SK-N-SH (cell line): ENCODE measurements at regions not wholly inside any gene's neighbourhood (a gene's known extent, or its start where the extent isn't known, plus 50 kb on each side); places are given as distances from the start of the nearest gene placed in this dataset.

ENCODE experiments used
- CTCF ChIA-PET: fragments of 300-600, 350-600 bp; formaldehyde crosslinking; extraction: SDS; loops from one replicate; lab custom pipeline; 2021; lab: Yijun Ruan, JAX
- POLR2A ChIA-PET: fragments of 350-600 bp; sonication (Branson Sonifier 250); formaldehyde crosslinking; extraction: SDS; loops from one replicate; lab custom pipeline; 2020; ENCODE audit warnings: antibody characterized with exemption, inconsistent platforms; lab: Yijun Ruan, JAX
- DNase-seq: peaks from one replicate; pipeline ENCODE4 v3.0.0; 2012
- H2AFZ ChIP-seq: fragments of 200-600 bp; sonication (generic); 2 replicates; pipeline ENCODE4 v1.8.1; 2016; ENCODE audit warnings: antibody characterized with exemption, mild to moderate bottlenecking, low read depth
- H3F3A ChIP-seq: fragments of 200-600 bp; sonication (generic); replicated peaks from 2 replicates; pipeline ENCODE3; 2016; ENCODE audit warnings: antibody characterized with exemption, mild to moderate bottlenecking; ENCODE audit not compliant: insufficient read depth
- H3K27ac ChIP-seq, 2 experiments: fragments of 200-500 bp in 1 of 2; fragments of 200-600 bp in 1 of 2; sonication (Bioruptor generic) in 1 of 2; sonication (generic), shearing (Covaris generic) in 1 of 2; 2 replicates each; pipeline versions ENCODE4 v1.5.1 to v1.6.1; 2014 to 2016; ENCODE audit warnings: low read depth in 2 of 2, inconsistent platforms in 1 of 2, low read length in 1 of 2, mild to moderate bottlenecking in 1 of 2, mixed read lengths in 1 of 2
- H3K27me3 ChIP-seq: fragments of 200-600 bp; sonication (generic), shearing (Covaris generic); 2 replicates; pipeline ENCODE4 v1.6.1; 2016; ENCODE audit warnings: mixed run types; ENCODE audit not compliant: insufficient read depth
- H3K36me3 ChIP-seq, 2 experiments: fragments of 200-500 bp in 1 of 2; fragments of 200-600 bp in 1 of 2; sonication (Bioruptor generic) in 1 of 2; sonication (generic) in 1 of 2; replicated peaks in 1 of 2; 2 replicates each; pipeline versions ENCODE3 to v1.5.1; 2014 to 2016; ENCODE audit warnings: low read length in 1 of 2, mild to moderate bottlenecking in 1 of 2; ENCODE audit not compliant: insufficient read depth in 2 of 2, control insufficient read depth in 1 of 2
- H3K4me1 ChIP-seq, 2 experiments: fragments of 200-500 bp in 1 of 2; fragments of 200-600 bp in 1 of 2; sonication (Bioruptor generic) in 1 of 2; sonication (generic), shearing (Covaris generic) in 1 of 2; 2 replicates each; pipeline versions ENCODE4 v1.5.1 to v1.6.1; 2014 to 2016; ENCODE audit warnings: low read depth in 1 of 2, low read length in 1 of 2, mixed run types in 1 of 2; ENCODE audit not compliant: insufficient read depth in 2 of 2, control insufficient read depth in 1 of 2
- H3K4me2 ChIP-seq: fragments of 200-600 bp; sonication (generic), shearing (Covaris generic); 2 replicates; pipeline ENCODE4 v1.6.1; 2017; ENCODE audit warnings: mixed run types
- H3K4me3 ChIP-seq, 2 experiments: fragments of 200-500 bp in 1 of 2; fragments of 200-600 bp in 1 of 2; sonication (Bioruptor generic) in 1 of 2; sonication (generic), shearing (Covaris generic) in 1 of 2; 2 replicates each; pipeline versions ENCODE4 v1.5.1 to v1.8.1; 2014 to 2016; ENCODE audit warnings: low read depth in 2 of 2, inconsistent platforms in 1 of 2, low read length in 1 of 2, mild to moderate bottlenecking in 1 of 2, mixed read lengths in 1 of 2, moderate library complexity in 1 of 2
- H3K79me2 ChIP-seq: fragments of 200-600 bp; sonication (generic); 2 replicates; pipeline ENCODE4 v1.8.1; 2017; ENCODE audit warnings: mild to moderate bottlenecking; ENCODE audit not compliant: insufficient read depth
- H3K9ac ChIP-seq: fragments of 200-600 bp; sonication (generic); 2 replicates; pipeline ENCODE4 v1.6.1; 2017; ENCODE audit warnings: mixed run types
- H3K9me2 ChIP-seq: fragments of 200-600 bp; sonication (generic); 2 replicates; pipeline ENCODE4 v1.6.1; 2017; ENCODE audit warnings: mixed run types
- H3K9me3 ChIP-seq: fragments of 200-600 bp; sonication (generic); 2 replicates; pipeline ENCODE4 v1.6.1; 2017; ENCODE audit warnings: mixed run types, mild to moderate bottlenecking, moderate library complexity
- H4K20me1 ChIP-seq: fragments of 200-600 bp; sonication (generic); 2 replicates; pipeline ENCODE4 v1.6.1; 2017; ENCODE audit warnings: mild to moderate bottlenecking, mixed run types; ENCODE audit not compliant: insufficient read depth
- CTCF ChIP-seq: fragments of 200-600 bp; sonication (generic); IDR thresholded peaks from 2 replicates; pipeline ENCODE4 v1.6.1; 2017; ENCODE audit warnings: antibody characterized with exemption, mild to moderate bottlenecking, moderate library complexity
- ELF1 ChIP-seq: IDR thresholded peaks from 2 replicates; pipeline ENCODE4 v1.4.0; 2012
- EP300 ChIP-seq, 2 experiments: IDR thresholded peaks; 2 replicates each; pipeline versions ENCODE4 v1.4.0 to v1.6.1; 2012; ENCODE audit warnings: borderline replicate concordance in 1 of 2, low read depth in 1 of 2, low read length in 1 of 2
- FOXM1 ChIP-seq: IDR thresholded peaks from 2 replicates; pipeline ENCODE4 v1.4.0; 2012; ENCODE audit warnings: low read depth, mild to moderate bottlenecking
- GABPA ChIP-seq: IDR thresholded peaks from 2 replicates; pipeline ENCODE4 v1.4.0; 2012; ENCODE audit warnings: low read depth, mild to moderate bottlenecking
- GATA2 ChIP-seq: sonication (generic); formaldehyde crosslinking; IDR thresholded peaks from 2 replicates; pipeline ENCODE4 v1.5.0; 2020; ENCODE audit warnings: mild to moderate bottlenecking, missing genetic modification reagents
- JUND ChIP-seq: IDR thresholded peaks from 2 replicates; pipeline ENCODE4 v1.4.0; 2012
- MXI1 ChIP-seq: IDR thresholded peaks from 2 replicates; pipeline ENCODE4 v1.6.1; 2012; ENCODE audit warnings: mild to moderate bottlenecking, low read depth, low read length, improper control_type of control experiment
- NRF1 ChIP-seq: IDR thresholded peaks from 2 replicates; pipeline ENCODE4 v1.6.1; 2012; ENCODE audit warnings: low read depth, mild to moderate bottlenecking, low read length
- PBX3 ChIP-seq: IDR thresholded peaks from 2 replicates; pipeline ENCODE4; 2012
- POLR2AphosphoS5 ChIP-seq: IDR thresholded peaks from 2 replicates; pipeline ENCODE4 v1.6.1; 2012; ENCODE audit warnings: low read depth, low read length
- RCOR1 ChIP-seq: fragments of 150-350 bp; IDR thresholded peaks from 2 replicates; pipeline ENCODE4 v1.6.1; 2017; ENCODE audit warnings: antibody characterized with exemption, low read length
- TCF12 ChIP-seq: IDR thresholded peaks from 2 replicates; pipeline ENCODE4 v1.4.0; 2012
- WGBS: methylation state at CpG from one replicate; pipeline ENCODE4 v1.1.6; 2017; ENCODE audit warnings: low lambda C conversion rate; 5-methylcytosine and 5-hydroxymethylcytosine counted together

DNA sequence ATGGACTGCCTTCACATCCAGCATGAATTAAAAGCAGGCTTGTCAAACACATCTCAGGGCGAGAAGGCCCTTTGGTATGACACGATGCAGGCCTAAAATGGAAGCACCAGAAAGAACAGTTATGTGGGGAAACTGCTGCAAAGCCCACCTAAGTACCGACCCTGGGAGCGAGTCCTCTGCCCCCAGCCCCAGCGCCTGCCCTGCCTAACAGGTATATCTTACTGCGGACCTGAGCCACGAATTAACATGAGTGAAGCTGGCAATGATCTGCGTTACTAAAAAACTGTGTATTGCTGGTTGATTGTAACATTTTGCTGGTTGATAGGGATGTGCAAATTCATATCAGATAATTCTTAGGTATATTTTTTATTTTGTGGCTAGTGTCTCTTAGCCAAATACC, 441.5 kb downstream of the ZNF516 start:
- no peak for TF ChIP-seq POLR2AphosphoS5
- no peak for TF ChIP-seq NRF1
- no peak for TF ChIP-seq TCF12
- Histone ChIP-seq H3K79me2 (no peaks in the 10 kb centered on the region), H3K4me3 (no peak overlapping the region), H3K27ac (no peak overlapping the region), H3K4me1 (no peaks in the 10 kb centered on the region), H4K20me1 (no peaks in the 10 kb centered on the region), H3F3A (no peaks in the 10 kb centered on the region), H3K9me3 (0 out of 2 replicates have a peak, but pooled peaks cover 4% of the 10 kb centered on the region), H3K9ac (no peak overlapping the region), H3K27me3 (no peaks in the 10 kb centered on the region), H3K36me3 (no peaks in the 10 kb centered on the region), H2AFZ (no peak overlapping the region), H3K9me2 (no peaks in the 10 kb centered on the region), H3K4me2 (no peak overlapping the region)
- ChIA-PET CTCF (no interaction called here), POLR2A (no interaction called here)
- no peak for DNase-seq
- 33% methylated on average over 4 of the region's 8 CpGs for WGBS

- TF ChIP-seq EP300 (IDR thresholded peaks at IDR 0.05; ENCODE audit: borderline replicate concordance in 1 of 2, low read depth in 1 of 2, low read length in 1 of 2) (no peak), NRF1 (no peak), MXI1 (no peak), ELF1 (no peak), RCOR1 (no peak), GABPA (no peak), JUND (no peak), TCF12 (no peak), CTCF (no peak), FOXM1 (no peak), PBX3 (no peak), GATA2 (CRISPR knock-in tag) (no peak)
- CTCF ChIA-PET: no interaction called here
- H2AFZ ChIP-seq: no peak overlapping the region
- no peaks in the 10 kb centered on the region for H3F3A ChIP-seq
- H3K4me1 ChIP-seq: no peaks in the 10 kb centered on the region
- H3K9ac ChIP-seq: no peak overlapping the region
- H4K20me1 ChIP-seq: no peaks in the 10 kb centered on the region
- H3K4me2 ChIP-seq: no peak overlapping the region
- H3K36me3 ChIP-seq: no peaks in the 10 kb centered on the region
- H3K4me3 ChIP-seq: no peak overlapping the region
- WGBS: 42% methylated on average over 9 of the region's 9 CpGs
- DNase-seq: no peak
- no peaks in the 10 kb centered on the region for H3K27me3 ChIP-seq
- H3K27ac ChIP-seq: no peak overlapping the region
- 0 out of 2 replicates have a peak, but pooled peaks cover 4% of the 10 kb centered on the region for H3K9me3 ChIP-seq
- no peaks in the 10 kb centered on the region for H3K9me2 ChIP-seq
- POLR2A ChIA-PET: no interaction called here
- no peaks in the 10 kb centered on the region for H3K79me2 ChIP-seq
These were observed 442.8 kb downstream of the ZNF516 start for GRCh38 chr18:76052227-76052595.
